ENCODE measurements at regions not wholly inside any gene's neighbourhood (a gene's known extent, or its start where the extent isn't known, plus 50 kb on each side); places are given as distances from the start of the nearest gene placed in this dataset.

- Mint-ChIP-seq H3K9me3 (peaks cover 11% of the 10 kb centered on the region), H3K27ac (no peak overlapping the region), H3K4me1 (no peaks in the 10 kb centered on the region), H3K36me3 (ENCODE audit: low read depth) (no peaks in the 10 kb centered on the region), H3K4me3 (no peak overlapping the region), H3K27me3 (no peaks in the 10 kb centered on the region)
- ChIA-PET CTCF (no interaction called here), POLR2A (no interaction called here)
- no peak for DNase-seq
- ATAC-seq (ENCODE audit: low read depth): no peak
- intact Hi-C loops (cut with micrococcal nuclease): no loop called here
- TF ChIP-seq CTCF (IDR thresholded peaks at IDR 0.05): no peak
Observed at GRCh38 chr7:109926738-109927137, 1164.2 kb upstream of the LRRN3 start.

GRCh38 chr7:109930049-109930448 lies 1160.9 kb upstream of the LRRN3 start:
- CTCF ChIA-PET: no interaction called here

GRCh38 chr7:109939207-109939606 lies 1151.7 kb upstream of the LRRN3 start:
- DNase-seq (no peak), ATAC-seq (ENCODE audit: low read depth) (no peak)
- H3K27ac Mint-ChIP-seq: no peak overlapping the region
- TF ChIP-seq CTCF (IDR thresholded peaks at IDR 0.05): no peak
- CTCF ChIA-PET: no interaction called here
- H3K36me3 Mint-ChIP-seq (ENCODE audit: low read depth): no peaks in the 10 kb centered on the region
- intact Hi-C loops (cut with micrococcal nuclease): no loop called here
- POLR2A ChIA-PET: no interaction called here
- no peaks in the 10 kb centered on the region for H3K4me1 Mint-ChIP-seq
- no peaks in the 10 kb centered on the region for H3K27me3 Mint-ChIP-seq
- peaks cover 3% of the 10 kb centered on the region for H3K9me3 Mint-ChIP-seq
- no peak overlapping the region for H3K4me3 Mint-ChIP-seq

More at GRCh38 chr7:109930049-109930448, 1160.9 kb upstream of the LRRN3 start:
- intact Hi-C loops (cut with micrococcal nuclease): no loop called here
- H3K4me3 Mint-ChIP-seq: no peak overlapping the region
- no peaks in the 10 kb centered on the region for H3K4me1 Mint-ChIP-seq
- POLR2A ChIA-PET: no interaction called here
- no peak for DNase-seq
- H3K27ac Mint-ChIP-seq: no peak overlapping the region
- no peak for TF ChIP-seq CTCF (IDR thresholded peaks at IDR 0.05)
- no peaks in the 10 kb centered on the region for H3K36me3 Mint-ChIP-seq (ENCODE audit: low read depth)
- peaks cover 8% of the 10 kb centered on the region for H3K9me3 Mint-ChIP-seq
- ATAC-seq (ENCODE audit: low read depth): no peak
- no peaks in the 10 kb centered on the region for H3K27me3 Mint-ChIP-seq

- no peak for DNase-seq
- no peak for ATAC-seq (ENCODE audit: low read depth)
- no peak overlapping the region for H3K27ac Mint-ChIP-seq
- no peaks in the 10 kb centered on the region for H3K4me1 Mint-ChIP-seq
- CTCF ChIA-PET: no interaction called here
- no peaks in the 10 kb centered on the region for H3K36me3 Mint-ChIP-seq (ENCODE audit: low read depth)
- POLR2A ChIA-PET: no interaction called here
- no peaks in the 10 kb centered on the region for H3K27me3 Mint-ChIP-seq
- no peak overlapping the region for H3K4me3 Mint-ChIP-seq
- peaks cover 4% of the 10 kb centered on the region for H3K9me3 Mint-ChIP-seq
- intact Hi-C loops (cut with micrococcal nuclease): no loop called here
- no peak for TF ChIP-seq CTCF (IDR thresholded peaks at IDR 0.05)
Observed at GRCh38 chr7:109945820-109946518, 1145.0 kb upstream of the LRRN3 start.

- ATAC-seq (ENCODE audit: low read depth): no peak
- no peaks in the 10 kb centered on the region for H3K36me3 Mint-ChIP-seq (ENCODE audit: low read depth)
- no peak overlapping the region for H3K27ac Mint-ChIP-seq
- H3K4me1 Mint-ChIP-seq: no peaks in the 10 kb centered on the region
- intact Hi-C loops (cut with micrococcal nuclease): no loop called here
- no peak for DNase-seq
- H3K9me3 Mint-ChIP-seq: peaks cover 10% of the 10 kb centered on the region
- H3K27me3 Mint-ChIP-seq: no peaks in the 10 kb centered on the region
- no peak overlapping the region for H3K4me3 Mint-ChIP-seq
- ChIA-PET POLR2A (no interaction called here), CTCF (no interaction called here)
- no peak for TF ChIP-seq CTCF (IDR thresholded peaks at IDR 0.05)
Observed at GRCh38 chr7:109950256-109950655, 1140.7 kb upstream of the LRRN3 start.
